Spleen (tissue), 11 donors: ENCODE measurements at regions not wholly inside any gene's neighbourhood (a gene's known extent, or its start where the extent isn't known, plus 50 kb on each side); places are given as distances from the start of the nearest gene placed in this dataset.

Experiments used
- DNase-seq: peaks from one replicate; pipeline ENCODE4 v3.0.0-alpha.2; 2020
- H3K27ac ChIP-seq, 8 donors: fragments of 200-600 bp; sonication (generic) in 7 of 8; 1 replicate in 4 of 8; 2 replicates in 4 of 8; pipeline versions ENCODE4 v1.5.0 to v1.8.0; 2016 to 2021; ENCODE audit warnings: inconsistent platforms in 4 of 8, mild to moderate bottlenecking in 4 of 8, moderate library complexity in 1 of 8
- H3K27me3 ChIP-seq, 7 donors: fragments of 200-600 bp; sonication (generic) in 6 of 7; replicated peaks in 1 of 7; 1 replicate in 4 of 7; 2 replicates in 3 of 7; pipeline versions ENCODE4 v1.5.0 to v1.8.0; 2016 to 2021; ENCODE audit warnings: inconsistent platforms in 3 of 7, mild to moderate bottlenecking in 1 of 7
- H3K36me3 ChIP-seq, 6 donors: fragments of 200-600 bp; sonication (generic) in 5 of 6; 1 replicate in 4 of 6; 2 replicates in 2 of 6; pipeline versions ENCODE4 v1.5.0 to v1.8.0; 2016 to 2021; ENCODE audit warnings: inconsistent platforms in 2 of 6
- H3K4me1 ChIP-seq, 6 donors: fragments of 200-600 bp; sonication (generic) in 5 of 6; 1 replicate in 3 of 6; 2 replicates in 3 of 6; pipeline versions ENCODE4 v1.5.0 to v1.8.0; 2016 to 2021; ENCODE audit warnings: inconsistent platforms in 3 of 6
- H3K4me3 ChIP-seq, 8 donors: fragments of 200-600 bp; sonication (generic) in 7 of 8; 1 replicate in 4 of 8; 2 replicates in 4 of 8; pipeline versions ENCODE4 v1.5.0 to v1.8.0; 2016 to 2021; ENCODE audit warnings: inconsistent platforms in 4 of 8, mild to moderate bottlenecking in 4 of 8, moderate library complexity in 2 of 8
- H3K9me3 ChIP-seq, 8 donors: fragments of 200-600 bp; sonication (generic) in 7 of 8; 1 replicate in 4 of 8; 2 replicates in 4 of 8; pipeline versions ENCODE4 v1.5.0 to v1.8.0; 2016 to 2021; ENCODE audit warnings: inconsistent platforms in 4 of 8
- POLR2A ChIP-seq, 3 donors: fragments of 450-650 bp; IDR thresholded peaks; one replicate each; pipeline ENCODE4 v1.5.1; 2017; ENCODE audit warnings: antibody characterized with exemption in 3 of 3, mild to moderate bottlenecking in 1 of 3
- POLR2AphosphoS5 ChIP-seq, 3 donors: sonication (generic); formaldehyde crosslinking; IDR thresholded peaks; one replicate each; pipeline ENCODE4 v1.5.1; 2017; ENCODE audit warnings: antibody characterized with exemption in 3 of 3
- WGBS, 5 donors: extraction: QIAGEN DNeasy Blood & Tissue Kit in 3 of 5; methylation state at CpG; one replicate each; pipeline versions ENCODE4 v1.1.5 to v1.1.7; 2013 to 2018; 5-methylcytosine and 5-hydroxymethylcytosine counted together
- intact Hi-C: fragments of 100-400 bp; cut with DNase I; formaldehyde crosslinking; loops from one replicate; pipeline ENCODE4 v1.15.0; 2023; ENCODE audit warnings: low total_unique reads
- TF ChIP-seq, protein P1 (sequence below), 11 experiments: fragments of 200-600 bp in 7 of 11; fragments of 450-650 bp in 4 of 11; sonication (generic) in 4 of 11; IDR thresholded peaks in 8 of 11; conservative IDR thresholded peaks in 3 of 11; 1 replicate in 7 of 11; 2 replicates in 4 of 11; pipeline versions ENCODE4 v1.4.0 to v1.8.0; 2016 to 2021; ENCODE audit warnings: antibody characterized with exemption in 11 of 11, inconsistent platforms in 4 of 11, mild to moderate bottlenecking in 1 of 11
- donor health status: healthy with polysubstance abuse.
- donor health status: DM: no; HTN: no; CAD: no; lungs with moderate emphysema.
- donor health status: DM: no; HTN: no; CAD: no.
- donor health status: Bipolar disorder and iron deficiency.
- donor health status: healthy.
- donor health status: DM: no; HTN: no; CAD: no.
- donor health status: DM: yes; HTN: yes; CAD: no.

- Histone ChIP-seq H3K4me1 (no peaks in the 10 kb centered on the region), H3K4me3 (no peak overlapping the region), H3K27ac (no peak overlapping the region), H3K36me3 (no peaks in the 10 kb centered on the region), H3K9me3 (no peaks in the 10 kb centered on the region), H3K27me3 (peaks cover 0 to 25% (median 0%) of the 10 kb centered on the region in 7 donors)
- intact Hi-C loops = no loop called here
- 44 to 80% (median 68%) methylated on average over 2 to 6 of the region's 6 CpGs for WGBS, 5 donors
- DNase-seq = no peak
- TF ChIP-seq POLR2A (IDR thresholded peaks at IDR 0.05) = no peak
- TF ChIP-seq POLR2AphosphoS5 (IDR thresholded peaks at IDR 0.05) = peak in 2 of 3 donors; percentile 30 to 35
These were observed 74.2 kb downstream of the RTL9 start for GRCh38 chrX:110432906-110433215.

GRCh38 chrX:110435196-110435595 is 76.5 kb downstream of the RTL9 start:
- 47 to 75% (median 60%) methylated on average over 1 of the region's 1 CpG for WGBS, 5 donors

DNA sequence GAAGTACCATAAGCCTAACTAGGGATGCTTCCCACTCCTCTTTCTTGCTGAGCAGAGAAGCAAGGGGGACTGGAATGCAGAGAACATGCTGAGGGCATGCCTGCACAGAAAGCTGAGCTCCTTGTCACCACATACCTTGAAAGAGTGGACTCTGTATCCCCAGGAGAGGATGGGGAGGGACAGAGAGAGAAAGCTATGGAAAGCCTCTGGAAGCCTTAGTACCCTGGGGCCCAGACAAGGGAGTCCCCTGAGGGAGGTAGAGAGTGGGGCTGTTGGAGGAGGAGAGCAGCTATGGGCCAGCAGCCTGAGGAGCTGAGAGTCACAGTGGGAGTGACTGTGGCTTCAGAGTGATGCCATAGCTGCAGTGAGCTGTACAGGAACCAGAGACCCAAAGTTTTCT is 77.9 kb downstream of the RTL9 start:
- intact Hi-C loops = no loop called here
- H3K4me3 ChIP-seq = no peak overlapping the region
- no peak for TF ChIP-seq POLR2AphosphoS5 (IDR thresholded peaks at IDR 0.05)
- no peak for TF ChIP-seq POLR2A (IDR thresholded peaks at IDR 0.05)
- DNase-seq = no peak
- no peaks in the 10 kb centered on the region for H3K4me1 ChIP-seq
- H3K27me3 ChIP-seq = peaks cover 0 to 41% (median 0%) of the 10 kb centered on the region in 7 donors
- no peak overlapping the region for H3K27ac ChIP-seq
- no peaks in the 10 kb centered on the region for H3K36me3 ChIP-seq
- H3K9me3 ChIP-seq = no peaks in the 10 kb centered on the region

More at GRCh38 chrX:110435196-110435595, 76.5 kb downstream of the RTL9 start:
- DNase-seq = no peak
- Histone ChIP-seq H3K27ac (no peak overlapping the region), H3K27me3 (peaks cover 0 to 41% (median 0%) of the 10 kb centered on the region in 7 donors), H3K4me1 (no peaks in the 10 kb centered on the region), H3K4me3 (no peak overlapping the region), H3K9me3 (no peaks in the 10 kb centered on the region), H3K36me3 (no peaks in the 10 kb centered on the region)
- TF ChIP-seq POLR2AphosphoS5 (IDR thresholded peaks at IDR 0.05) = no peak
- TF ChIP-seq POLR2A (IDR thresholded peaks at IDR 0.05) = no peak
- TF ChIP-seq, protein P1, sequence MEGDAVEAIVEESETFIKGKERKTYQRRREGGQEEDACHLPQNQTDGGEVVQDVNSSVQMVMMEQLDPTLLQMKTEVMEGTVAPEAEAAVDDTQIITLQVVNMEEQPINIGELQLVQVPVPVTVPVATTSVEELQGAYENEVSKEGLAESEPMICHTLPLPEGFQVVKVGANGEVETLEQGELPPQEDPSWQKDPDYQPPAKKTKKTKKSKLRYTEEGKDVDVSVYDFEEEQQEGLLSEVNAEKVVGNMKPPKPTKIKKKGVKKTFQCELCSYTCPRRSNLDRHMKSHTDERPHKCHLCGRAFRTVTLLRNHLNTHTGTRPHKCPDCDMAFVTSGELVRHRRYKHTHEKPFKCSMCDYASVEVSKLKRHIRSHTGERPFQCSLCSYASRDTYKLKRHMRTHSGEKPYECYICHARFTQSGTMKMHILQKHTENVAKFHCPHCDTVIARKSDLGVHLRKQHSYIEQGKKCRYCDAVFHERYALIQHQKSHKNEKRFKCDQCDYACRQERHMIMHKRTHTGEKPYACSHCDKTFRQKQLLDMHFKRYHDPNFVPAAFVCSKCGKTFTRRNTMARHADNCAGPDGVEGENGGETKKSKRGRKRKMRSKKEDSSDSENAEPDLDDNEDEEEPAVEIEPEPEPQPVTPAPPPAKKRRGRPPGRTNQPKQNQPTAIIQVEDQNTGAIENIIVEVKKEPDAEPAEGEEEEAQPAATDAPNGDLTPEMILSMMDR (IDR thresholded peaks at IDR 0.05 in 8 of 11, conservative IDR thresholded peaks at IDR 0.05 in 3 of 11) = no peak
- intact Hi-C loops = no loop called here

- DNase-seq = no peak
- TF ChIP-seq, protein P1 (IDR thresholded peaks at IDR 0.05 in 8 of 11, conservative IDR thresholded peaks at IDR 0.05 in 3 of 11) = no peak
- TF ChIP-seq POLR2A (IDR thresholded peaks at IDR 0.05) = no peak
- TF ChIP-seq POLR2AphosphoS5 (IDR thresholded peaks at IDR 0.05) = no peak
- intact Hi-C loops = no loop called here
- 47 to 95% (median 84%) methylated on average over 2 of the region's 2 CpGs for WGBS, 5 donors
- Histone ChIP-seq H3K36me3 (no peaks in the 10 kb centered on the region), H3K9me3 (no peaks in the 10 kb centered on the region), H3K4me3 (no peak overlapping the region), H3K27me3 (peaks cover 0 to 43% (median 0%) of the 10 kb centered on the region in 7 donors), H3K4me1 (no peaks in the 10 kb centered on the region), H3K27ac (no peak overlapping the region)
These were observed 79.0 kb downstream of the RTL9 start for GRCh38 chrX:110437686-110438085.

GRCh38 chrX:110440016-110440805 is 81.6 kb downstream of the RTL9 start:
- 65 to 86% (median 78%) methylated on average over 10 to 11 of the region's 11 CpGs for WGBS, 5 donors
- Histone ChIP-seq H3K36me3 (no peaks in the 10 kb centered on the region), H3K4me1 (no peaks in the 10 kb centered on the region), H3K4me3 (no peak overlapping the region), H3K27ac (no peak overlapping the region), H3K27me3 (peaks cover 0 to 38% (median 0%) of the 10 kb centered on the region in 7 donors), H3K9me3 (no peaks in the 10 kb centered on the region)
- DNase-seq = no peak
- intact Hi-C loops = no loop called here
- no peak for TF ChIP-seq POLR2A (IDR thresholded peaks at IDR 0.05)
- TF ChIP-seq, protein P1 (IDR thresholded peaks at IDR 0.05 in 8 of 11, conservative IDR thresholded peaks at IDR 0.05 in 3 of 11) = no peak
